ENCODE measurements at regions not wholly inside any gene's neighbourhood (a gene's known extent, or its start where the extent isn't known, plus 50 kb on each side); places are given as distances from the start of the nearest gene placed in this dataset.
"Not testable (repeated sequence)": the region's sequence is repeated elsewhere in the genome, so short reads cannot be mapped to it uniquely, and the experiment has no call there.

GRCh38 chr7:114148779-114149178 lies 230.0 kb upstream of the PPP1R3A start:
- TF ChIP-seq ZFX (IDR thresholded peaks at IDR 0.05; ENCODE audit: borderline replicate concordance) (no peak), CTCF (IDR thresholded peaks at IDR 0.05) (no peak)
- no peak overlapping the region for H3K27ac ChIP-seq

- TF ChIP-seq ZFX (IDR thresholded peaks at IDR 0.05; ENCODE audit: borderline replicate concordance) = no peak
- TF ChIP-seq CTCF (IDR thresholded peaks at IDR 0.05) = no peak
These were observed 222.6 kb upstream of the PPP1R3A start for GRCh38 chr7:114141415-114141814.

GRCh38 chr7:114140561-114140960 lies 221.8 kb upstream of the PPP1R3A start:
- TF ChIP-seq CTCF (IDR thresholded peaks at IDR 0.05) (no peak), ZFX (IDR thresholded peaks at IDR 0.05; ENCODE audit: borderline replicate concordance) (no peak)
- no peak overlapping the region for H3K27ac ChIP-seq

More at GRCh38 chr7:114141415-114141814, 222.6 kb upstream of the PPP1R3A start:
- no peak overlapping the region for H3K27ac ChIP-seq

GRCh38 chr7:114139690-114140089 lies 220.9 kb upstream of the PPP1R3A start:
- not testable (repeated sequence) for H3K27ac ChIP-seq

GRCh38 chr7:114138587-114138986 lies 219.8 kb upstream of the PPP1R3A start:
- no peak overlapping the region for H3K27ac ChIP-seq

GRCh38 chr7:114133717-114134116 lies 214.9 kb upstream of the PPP1R3A start:
- H3K27ac ChIP-seq = no peak overlapping the region
- TF ChIP-seq CTCF (IDR thresholded peaks at IDR 0.05) (no peak), ZFX (IDR thresholded peaks at IDR 0.05; ENCODE audit: borderline replicate concordance) (no peak)

More at GRCh38 chr7:114138587-114138986, 219.8 kb upstream of the PPP1R3A start:
- TF ChIP-seq ZFX (IDR thresholded peaks at IDR 0.05; ENCODE audit: borderline replicate concordance) = no peak
- TF ChIP-seq CTCF (IDR thresholded peaks at IDR 0.05) = no peak

GRCh38 chr7:114130866-114131265 lies 212.1 kb upstream of the PPP1R3A start:
- no peak overlapping the region for H3K27ac ChIP-seq
- TF ChIP-seq CTCF (IDR thresholded peaks at IDR 0.05) (no peak), ZFX (IDR thresholded peaks at IDR 0.05; ENCODE audit: borderline replicate concordance) (no peak)

- TF ChIP-seq ZFX (IDR thresholded peaks at IDR 0.05; ENCODE audit: borderline replicate concordance) (no peak), CTCF (IDR thresholded peaks at IDR 0.05) (no peak)
- H3K27ac ChIP-seq = no peak overlapping the region
These were observed 210.1 kb upstream of the PPP1R3A start for GRCh38 chr7:114128880-114129279.
